ENCODE measurements at regions not wholly inside any gene's neighbourhood (a gene's known extent, or its start where the extent isn't known, plus 50 kb on each side); places are given as distances from the start of the nearest gene placed in this dataset.
"Not testable (repeated sequence)": the region's sequence is repeated elsewhere in the genome, so short reads cannot be mapped to it uniquely, and the experiment has no call there.

GRCh38 chr3:140883428-140884040 is 58.1 kb upstream of the SLC25A36 start:
- Histone ChIP-seq H3K27ac (no peak overlapping the region), H3K4me1 (no peaks in the 10 kb centered on the region), H3K27me3 (peaks cover 6% of the 10 kb centered on the region), H3K4me3 (no peak overlapping the region), H3K36me3 (no peaks in the 10 kb centered on the region), H3K9me3 (no peaks in the 10 kb centered on the region)
- TF ChIP-seq POLR2A (IDR thresholded peaks at IDR 0.05) (no peak), POLR2AphosphoS5 (IDR thresholded peaks at IDR 0.05) (no peak), EP300 (IDR thresholded peaks at IDR 0.05) (no peak)
- TF ChIP-seq, protein P1, sequence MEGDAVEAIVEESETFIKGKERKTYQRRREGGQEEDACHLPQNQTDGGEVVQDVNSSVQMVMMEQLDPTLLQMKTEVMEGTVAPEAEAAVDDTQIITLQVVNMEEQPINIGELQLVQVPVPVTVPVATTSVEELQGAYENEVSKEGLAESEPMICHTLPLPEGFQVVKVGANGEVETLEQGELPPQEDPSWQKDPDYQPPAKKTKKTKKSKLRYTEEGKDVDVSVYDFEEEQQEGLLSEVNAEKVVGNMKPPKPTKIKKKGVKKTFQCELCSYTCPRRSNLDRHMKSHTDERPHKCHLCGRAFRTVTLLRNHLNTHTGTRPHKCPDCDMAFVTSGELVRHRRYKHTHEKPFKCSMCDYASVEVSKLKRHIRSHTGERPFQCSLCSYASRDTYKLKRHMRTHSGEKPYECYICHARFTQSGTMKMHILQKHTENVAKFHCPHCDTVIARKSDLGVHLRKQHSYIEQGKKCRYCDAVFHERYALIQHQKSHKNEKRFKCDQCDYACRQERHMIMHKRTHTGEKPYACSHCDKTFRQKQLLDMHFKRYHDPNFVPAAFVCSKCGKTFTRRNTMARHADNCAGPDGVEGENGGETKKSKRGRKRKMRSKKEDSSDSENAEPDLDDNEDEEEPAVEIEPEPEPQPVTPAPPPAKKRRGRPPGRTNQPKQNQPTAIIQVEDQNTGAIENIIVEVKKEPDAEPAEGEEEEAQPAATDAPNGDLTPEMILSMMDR (IDR thresholded peaks at IDR 0.05): no peak
- ATAC-seq: no peak
- 78 to 82% methylated on average over 3 to 4 of the region's 4 CpGs for WGBS, 2 donors (ENCODE audit: low coverage in 1 of 2)

DNA sequence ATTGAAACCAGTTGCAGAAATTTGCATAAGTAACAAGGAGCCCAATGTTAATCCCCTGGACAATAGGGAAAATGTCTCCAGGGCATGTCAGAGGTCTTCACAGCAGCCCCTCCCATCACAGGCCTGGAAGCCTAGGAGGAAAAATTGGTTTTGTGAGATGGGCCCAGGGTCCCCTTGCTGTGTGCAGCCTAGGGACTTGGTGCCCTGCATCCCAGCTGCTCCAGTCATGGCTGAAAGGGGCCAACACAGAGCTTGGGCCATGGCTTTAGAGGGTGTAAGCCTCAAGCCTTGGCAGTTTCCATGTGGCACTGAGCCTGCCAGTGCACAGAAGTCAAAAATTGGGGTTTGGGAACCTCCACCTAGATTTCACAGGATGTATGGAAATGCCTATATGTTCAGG is 55.9 kb upstream of the SLC25A36 start:
- H3K4me3 ChIP-seq, H3K36me3 ChIP-seq, H3K27me3 ChIP-seq, ATAC-seq, H3K4me1 ChIP-seq, H3K9me3 ChIP-seq, H3K27ac ChIP-seq: not testable (repeated sequence)

Data from gastroesophageal sphincter (tissue), 4 donors.